Activated naive CD8-positive, alpha-beta T cell treated with anti-CD3 and anti-CD28 coated beads for 36 hours (primary cell): ENCODE measurements at regions not wholly inside any gene's neighbourhood (a gene's known extent, or its start where the extent isn't known, plus 50 kb on each side); places are given as distances from the start of the nearest gene placed in this dataset.

Experiments used
- DNase-seq: peaks from one replicate; pipeline ENCODE4 v3.0.0; 2021
- H3K27ac Mint-ChIP-seq: one replicate; pipeline ENCODE4 v1.8.0; 2022; ENCODE audit warnings: mild to moderate bottlenecking, moderate library complexity, mixed read lengths
- H3K27me3 Mint-ChIP-seq: one replicate; pipeline ENCODE4 v1.8.0; 2022; ENCODE audit warnings: mild to moderate bottlenecking, mixed read lengths
- H3K36me3 Mint-ChIP-seq: one replicate; pipeline ENCODE4 v1.8.0; 2021; ENCODE audit warnings: mild to moderate bottlenecking, mixed read lengths
- H3K4me1 Mint-ChIP-seq: one replicate; pipeline ENCODE4 v1.8.0; 2021; ENCODE audit warnings: mixed read lengths
- H3K4me3 Mint-ChIP-seq: one replicate; pipeline ENCODE4 v1.8.0; 2022; ENCODE audit warnings: mild to moderate bottlenecking, moderate library complexity, mixed read lengths
- H3K9me3 Mint-ChIP-seq: one replicate; pipeline ENCODE4 v1.8.0; 2022; ENCODE audit warnings: mixed read lengths

- H3K9me3 Mint-ChIP-seq: no peaks in the 10 kb centered on the region
- H3K4me3 Mint-ChIP-seq: no peak overlapping the region
Observed at GRCh38 chr10:1870491-1870890, 133.2 kb upstream of the ADARB2 start.

DNA sequence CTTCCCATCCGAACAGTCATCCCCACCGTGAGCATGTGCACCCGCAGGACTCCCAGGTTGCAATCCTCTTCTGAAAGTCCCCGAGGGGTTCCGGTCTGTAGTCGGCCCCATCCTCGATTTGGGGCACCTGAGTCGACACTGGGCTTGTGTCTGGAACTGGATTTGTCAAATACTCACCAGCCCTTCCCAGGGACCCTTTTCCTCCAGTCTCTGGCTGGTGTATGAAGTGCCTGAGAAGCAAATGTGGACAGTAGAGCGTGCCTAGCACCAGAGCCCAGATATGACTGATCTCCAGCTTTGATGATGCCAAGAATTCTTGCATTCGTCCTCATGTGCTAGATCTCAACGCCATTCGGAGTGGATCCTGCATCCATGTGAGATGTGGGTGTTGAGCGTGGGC lies 132.5 kb upstream of the ADARB2 start:
- no peak for DNase-seq
- H3K4me1 Mint-ChIP-seq: no peaks in the 10 kb centered on the region
- H3K27me3 Mint-ChIP-seq: no peaks in the 10 kb centered on the region
- H3K27ac Mint-ChIP-seq: no peak overlapping the region
- no peak overlapping the region for H3K4me3 Mint-ChIP-seq
- no peaks in the 10 kb centered on the region for H3K9me3 Mint-ChIP-seq
- no peaks in the 10 kb centered on the region for H3K36me3 Mint-ChIP-seq

More at GRCh38 chr10:1870491-1870890, 133.2 kb upstream of the ADARB2 start:
- no peaks in the 10 kb centered on the region for H3K36me3 Mint-ChIP-seq
- H3K4me1 Mint-ChIP-seq: no peaks in the 10 kb centered on the region
- no peaks in the 10 kb centered on the region for H3K27me3 Mint-ChIP-seq
- no peak for DNase-seq
- H3K27ac Mint-ChIP-seq: no peak overlapping the region

- Mint-ChIP-seq H3K4me1 (no peaks in the 10 kb centered on the region), H3K27me3 (no peaks in the 10 kb centered on the region), H3K9me3 (no peaks in the 10 kb centered on the region), H3K36me3 (no peaks in the 10 kb centered on the region), H3K4me3 (no peak overlapping the region), H3K27ac (no peak overlapping the region)
- no peak for DNase-seq
Observed at GRCh38 chr10:1860351-1860750, 123.0 kb upstream of the ADARB2 start.

DNA sequence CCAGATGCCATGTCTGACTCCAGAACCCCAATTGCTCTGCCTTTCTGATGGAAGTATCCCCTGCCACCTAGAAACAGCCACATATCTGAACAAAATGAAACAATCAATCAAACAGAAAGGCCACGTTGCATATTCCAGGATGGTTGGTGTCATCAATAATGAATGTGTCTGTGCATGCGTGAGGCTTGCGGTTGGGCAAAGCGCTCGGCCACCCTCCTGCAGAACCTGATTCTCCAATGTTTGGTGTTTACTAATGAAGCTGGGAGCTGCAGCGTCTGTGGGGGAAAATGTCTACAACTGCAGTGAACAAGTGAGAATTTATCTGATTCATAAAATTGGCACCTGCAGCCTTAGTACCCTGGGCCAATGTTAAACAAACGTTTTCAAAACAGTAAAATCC lies 121.2 kb upstream of the ADARB2 start:
- H3K27me3 Mint-ChIP-seq: no peaks in the 10 kb centered on the region
- no peaks in the 10 kb centered on the region for H3K4me1 Mint-ChIP-seq
- no peak overlapping the region for H3K4me3 Mint-ChIP-seq
- H3K27ac Mint-ChIP-seq: no peak overlapping the region
- no peaks in the 10 kb centered on the region for H3K36me3 Mint-ChIP-seq
- DNase-seq: no peak
- H3K9me3 Mint-ChIP-seq: no peaks in the 10 kb centered on the region

GRCh38 chr10:1858048-1858447 lies 120.7 kb upstream of the ADARB2 start:
- DNase-seq: no peak
- H3K4me1 Mint-ChIP-seq: no peaks in the 10 kb centered on the region
- no peaks in the 10 kb centered on the region for H3K9me3 Mint-ChIP-seq
- H3K27me3 Mint-ChIP-seq: no peaks in the 10 kb centered on the region
- H3K36me3 Mint-ChIP-seq: no peaks in the 10 kb centered on the region
- H3K4me3 Mint-ChIP-seq: no peak overlapping the region
- no peak overlapping the region for H3K27ac Mint-ChIP-seq

- no peaks in the 10 kb centered on the region for H3K27me3 Mint-ChIP-seq
- no peak for DNase-seq
Observed at GRCh38 chr10:1855911-1856310, 118.6 kb upstream of the ADARB2 start.

GRCh38 chr10:1854271-1854670 lies 116.9 kb upstream of the ADARB2 start:
- Mint-ChIP-seq H3K4me1 (no peaks in the 10 kb centered on the region), H3K9me3 (peaks cover 2% of the 10 kb centered on the region), H3K36me3 (no peaks in the 10 kb centered on the region), H3K27ac (no peak overlapping the region), H3K4me3 (no peak overlapping the region), H3K27me3 (no peaks in the 10 kb centered on the region)
- no peak for DNase-seq

More at GRCh38 chr10:1855911-1856310, 118.6 kb upstream of the ADARB2 start:
- no peaks in the 10 kb centered on the region for H3K9me3 Mint-ChIP-seq
- H3K4me1 Mint-ChIP-seq: no peaks in the 10 kb centered on the region
- no peak overlapping the region for H3K27ac Mint-ChIP-seq
- no peaks in the 10 kb centered on the region for H3K36me3 Mint-ChIP-seq
- H3K4me3 Mint-ChIP-seq: no peak overlapping the region

DNA sequence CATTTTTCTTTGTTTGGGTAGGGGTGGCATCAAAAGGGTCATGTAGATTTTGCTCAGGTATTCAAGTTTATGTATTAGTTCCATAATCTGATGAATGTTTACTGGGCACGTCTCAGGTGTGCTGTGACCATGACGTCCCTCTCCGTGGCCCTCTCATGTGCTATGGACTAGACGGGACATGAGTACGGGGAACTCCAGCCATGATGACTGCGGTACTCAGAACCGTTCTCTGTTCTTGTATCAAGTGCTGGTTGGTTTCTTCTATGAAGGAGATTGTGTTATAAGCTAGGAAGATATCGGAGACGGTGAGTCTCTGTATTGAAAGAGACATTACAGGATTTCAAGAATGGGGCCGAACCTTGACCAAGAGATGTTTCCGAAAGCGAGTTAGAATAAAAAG lies 116.5 kb upstream of the ADARB2 start:
- Mint-ChIP-seq H3K9me3 (peaks cover 2% of the 10 kb centered on the region), H3K27ac (no peak overlapping the region)

GRCh38 chr10:1852841-1853240 lies 115.5 kb upstream of the ADARB2 start:
- H3K36me3 Mint-ChIP-seq: no peaks in the 10 kb centered on the region
- peaks cover 2% of the 10 kb centered on the region for H3K9me3 Mint-ChIP-seq
- no peak overlapping the region for H3K4me3 Mint-ChIP-seq
- H3K4me1 Mint-ChIP-seq: no peaks in the 10 kb centered on the region
- no peaks in the 10 kb centered on the region for H3K27me3 Mint-ChIP-seq
- DNase-seq: no peak
- H3K27ac Mint-ChIP-seq: no peak overlapping the region

More for the DNA sequence above, 116.5 kb upstream of the ADARB2 start:
- no peaks in the 10 kb centered on the region for H3K27me3 Mint-ChIP-seq
- H3K4me3 Mint-ChIP-seq: no peak overlapping the region
- no peaks in the 10 kb centered on the region for H3K4me1 Mint-ChIP-seq
- H3K36me3 Mint-ChIP-seq: no peaks in the 10 kb centered on the region
- DNase-seq: no peak

- H3K27me3 Mint-ChIP-seq: no peaks in the 10 kb centered on the region
- no peaks in the 10 kb centered on the region for H3K36me3 Mint-ChIP-seq
- DNase-seq: no peak
- H3K9me3 Mint-ChIP-seq: peaks cover 2% of the 10 kb centered on the region
- no peaks in the 10 kb centered on the region for H3K4me1 Mint-ChIP-seq
- H3K4me3 Mint-ChIP-seq: no peak overlapping the region
- H3K27ac Mint-ChIP-seq: no peak overlapping the region
Observed at GRCh38 chr10:1851762-1852161, 114.4 kb upstream of the ADARB2 start.

DNA sequence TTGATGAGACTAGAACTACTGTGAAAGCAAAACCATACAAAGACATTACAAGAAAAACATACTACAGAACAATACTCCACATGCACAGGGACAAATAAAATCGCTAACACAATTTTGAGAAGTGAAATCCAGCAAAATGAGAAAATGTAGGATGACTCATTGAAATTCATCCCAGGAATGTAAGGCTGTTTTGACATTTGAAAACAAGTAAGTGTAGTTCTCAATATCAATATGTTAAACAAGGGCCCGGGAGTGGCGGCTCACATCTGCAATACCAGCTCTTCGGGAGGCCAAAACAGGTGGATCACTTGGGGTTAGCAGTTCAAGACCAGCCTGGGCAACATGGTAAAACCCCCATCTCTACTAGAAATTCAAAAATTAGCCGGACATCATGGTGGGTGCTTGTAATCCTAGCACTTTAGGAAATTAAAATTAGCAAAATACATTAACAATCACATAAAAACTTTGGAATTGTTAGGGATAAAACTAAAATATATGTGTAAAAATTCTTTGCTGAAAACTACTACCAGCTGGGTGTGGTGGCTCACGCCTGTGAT lies 113.7 kb upstream of the ADARB2 start:
- no peaks in the 10 kb centered on the region for H3K4me1 Mint-ChIP-seq
- no peak overlapping the region for H3K4me3 Mint-ChIP-seq
- H3K36me3 Mint-ChIP-seq: no peaks in the 10 kb centered on the region
- H3K27me3 Mint-ChIP-seq: no peaks in the 10 kb centered on the region
- H3K9me3 Mint-ChIP-seq: peaks cover 2% of the 10 kb centered on the region
- no peak overlapping the region for H3K27ac Mint-ChIP-seq
- DNase-seq: no peak

DNA sequence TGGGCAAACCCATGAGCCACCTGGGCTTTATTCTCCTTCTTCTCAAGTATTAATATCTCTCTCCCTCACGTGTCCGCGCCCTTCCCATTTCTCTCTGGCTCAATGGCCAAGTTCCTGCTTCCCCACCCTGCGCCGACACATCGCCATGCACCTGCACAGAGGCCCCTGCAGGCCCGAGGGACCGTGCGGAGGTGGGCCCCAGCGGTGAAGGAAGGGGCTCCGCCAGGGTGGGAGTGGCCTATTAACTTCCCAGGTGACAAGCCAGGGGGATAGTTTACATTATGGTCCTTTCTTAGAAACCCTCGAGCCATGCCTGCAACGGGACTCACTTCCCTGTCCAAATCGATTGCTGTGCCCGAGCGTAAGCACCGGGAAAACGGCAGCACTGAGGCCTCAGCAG lies 110.0 kb upstream of the ADARB2 start:
- Mint-ChIP-seq H3K27me3 (no peaks in the 10 kb centered on the region), H3K9me3 (peaks cover 2% of the 10 kb centered on the region), H3K4me1 (no peaks in the 10 kb centered on the region), H3K4me3 (no peak overlapping the region), H3K36me3 (no peaks in the 10 kb centered on the region), H3K27ac (no peak overlapping the region)
- DNase-seq: no peak

GRCh38 chr10:1846032-1846431 lies 108.7 kb upstream of the ADARB2 start:
- no peak overlapping the region for H3K4me3 Mint-ChIP-seq
- H3K9me3 Mint-ChIP-seq: peaks cover 2% of the 10 kb centered on the region
- no peaks in the 10 kb centered on the region for H3K4me1 Mint-ChIP-seq
- no peak overlapping the region for H3K27ac Mint-ChIP-seq
- H3K27me3 Mint-ChIP-seq: no peaks in the 10 kb centered on the region
- no peak for DNase-seq
- H3K36me3 Mint-ChIP-seq: no peaks in the 10 kb centered on the region

DNA sequence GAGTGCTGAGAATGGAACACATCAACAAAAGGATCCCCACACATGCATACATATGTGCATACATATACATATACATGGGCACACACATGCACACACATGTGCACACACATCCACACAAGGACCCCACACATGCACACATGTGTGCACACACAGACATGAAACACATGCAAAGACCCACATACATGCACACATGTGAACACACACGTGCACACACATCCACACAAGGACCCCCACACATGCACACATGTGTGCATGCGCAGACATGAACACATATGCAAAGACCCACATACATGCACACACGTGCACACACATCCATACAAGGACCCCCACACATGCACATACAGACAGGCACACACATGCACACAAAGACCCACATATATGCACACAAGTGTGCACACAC lies 104.4 kb upstream of the ADARB2 start:
- no peaks in the 10 kb centered on the region for H3K4me1 Mint-ChIP-seq
- H3K27me3 Mint-ChIP-seq: peaks cover 3% of the 10 kb centered on the region
- H3K27ac Mint-ChIP-seq: no peak overlapping the region
- H3K4me3 Mint-ChIP-seq: no peak overlapping the region
- no peaks in the 10 kb centered on the region for H3K9me3 Mint-ChIP-seq
- DNase-seq: no peak
- no peaks in the 10 kb centered on the region for H3K36me3 Mint-ChIP-seq

DNA sequence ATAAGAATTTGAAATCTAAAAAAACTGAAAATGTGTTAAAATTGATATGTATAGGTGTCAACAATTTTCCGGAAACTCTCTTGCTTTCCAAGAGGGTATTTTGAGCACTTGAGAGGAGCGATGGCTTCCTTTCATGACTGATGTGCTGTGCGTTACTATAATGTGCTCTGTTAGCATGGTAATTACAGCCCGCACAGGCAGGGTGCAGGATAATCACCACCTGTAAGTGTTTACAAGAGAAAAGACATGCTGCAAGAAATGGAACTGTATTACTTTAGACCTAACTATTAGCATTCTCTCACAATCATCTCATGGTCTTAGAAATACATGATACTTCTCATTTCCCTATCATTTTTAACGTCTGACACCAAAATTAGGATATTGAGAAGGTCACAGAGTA lies 92.4 kb upstream of the ADARB2 start:
- no peak overlapping the region for H3K27ac Mint-ChIP-seq
- peaks cover 5% of the 10 kb centered on the region for H3K27me3 Mint-ChIP-seq
- no peaks in the 10 kb centered on the region for H3K36me3 Mint-ChIP-seq
- no peaks in the 10 kb centered on the region for H3K9me3 Mint-ChIP-seq
- DNase-seq: no peak
- no peaks in the 10 kb centered on the region for H3K4me1 Mint-ChIP-seq
- H3K4me3 Mint-ChIP-seq: no peak overlapping the region

DNA sequence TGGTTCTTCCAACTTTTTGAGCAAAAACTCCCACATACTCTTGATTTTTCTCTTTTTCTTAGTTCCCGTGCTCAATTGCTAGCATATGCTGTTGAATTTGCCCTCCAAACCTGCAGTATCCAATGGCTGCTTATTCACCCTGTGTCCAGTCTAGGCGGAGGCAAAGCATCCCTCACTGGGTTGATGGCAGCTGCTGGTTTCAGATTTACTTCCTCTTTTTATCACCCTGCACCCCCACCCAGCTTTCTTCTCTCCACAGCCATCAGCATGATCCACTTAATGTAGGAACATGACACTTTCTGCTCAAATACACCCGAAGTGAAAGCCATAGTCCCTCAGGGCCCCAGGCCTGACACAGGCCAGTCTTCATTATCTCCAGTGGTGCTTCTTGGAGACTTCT lies 87.6 kb upstream of the ADARB2 start:
- H3K27me3 Mint-ChIP-seq: peaks cover 7% of the 10 kb centered on the region
- no peaks in the 10 kb centered on the region for H3K9me3 Mint-ChIP-seq
- no peak overlapping the region for H3K27ac Mint-ChIP-seq
- no peak for DNase-seq
- H3K4me3 Mint-ChIP-seq: no peak overlapping the region
- no peaks in the 10 kb centered on the region for H3K4me1 Mint-ChIP-seq
- H3K36me3 Mint-ChIP-seq: no peaks in the 10 kb centered on the region

DNA sequence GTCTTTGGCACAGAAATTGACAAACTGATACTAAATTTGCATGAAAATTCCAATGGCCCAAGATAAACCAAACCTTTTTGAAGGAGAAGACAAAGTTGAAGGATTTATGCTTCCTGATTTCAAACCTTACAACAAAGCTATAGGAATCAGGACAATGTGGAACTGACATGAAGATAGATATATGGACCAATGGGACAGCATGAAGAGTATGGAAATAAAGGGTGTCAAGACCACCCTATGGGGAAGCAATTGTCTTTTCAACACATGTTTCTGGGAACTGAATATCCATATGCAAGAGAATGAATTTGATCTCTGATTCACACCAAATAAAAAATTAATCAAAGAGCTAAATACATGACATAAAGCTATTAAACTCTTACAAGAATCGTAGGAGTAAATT lies 77.2 kb upstream of the ADARB2 start:
- Mint-ChIP-seq H3K4me3 (no peak overlapping the region), H3K36me3 (no peaks in the 10 kb centered on the region), H3K9me3 (peaks cover 16% of the 10 kb centered on the region), H3K4me1 (no peaks in the 10 kb centered on the region), H3K27me3 (no peaks in the 10 kb centered on the region), H3K27ac (no peak overlapping the region)
- no peak for DNase-seq
